HepG2 (cell line): ENCODE measurements at regions not wholly inside any gene's neighbourhood (a gene's known extent, or its start where the extent isn't known, plus 50 kb on each side); places are given as distances from the start of the nearest gene placed in this dataset.

Experiments
- ATAC-seq: fragments of 200-7000 bp; cut with Tn5 transposase; 3 replicates; pipeline ENCODE4 v1.9.1; 2020; ENCODE audit warnings: mild to moderate bottlenecking, moderate library complexity
- BruUV-seq: library from RNA; stranded (reverse); fragments of 400-500 nt; replicated peaks from 2 replicates; lab custom pipeline; 2021; lab: Mats Ljungman, UMichigan
- CTCF ChIA-PET: fragments of 300-600 bp; formaldehyde crosslinking; extraction: SDS; loops from one replicate; lab custom pipeline; 2021; ENCODE audit warnings: low total read pairs, inconsistent platforms, low intra/inter-chr PET ratio; lab: Yijun Ruan, JAX
- POLR2A ChIA-PET: fragments of 350-600 bp; sonication (Branson Sonifier 250); formaldehyde crosslinking; loops from one replicate; lab custom pipeline; 2020; ENCODE audit warnings: antibody characterized with exemption, inconsistent platforms; lab: Yijun Ruan, JAX
- DNase-seq: peaks from one replicate; pipeline ENCODE4 v3.0.0-alpha.2; 2015; ENCODE audit warnings: low spot score
- FAIRE-seq: peaks from 3 replicates; lab custom pipeline; 2011; peaks lifted over from hg19 to GRCh38; lab: Jason Lieb, UNC
- H2AFZ ChIP-seq: one replicate; pipeline ENCODE4 v1.6.1; 2011; ENCODE audit warnings: low read length, inconsistent platforms
- H3K27ac ChIP-seq: fragments of 300-600 bp; 3 replicates; pipeline ENCODE4 v1.8.0; 2011; ENCODE audit warnings: mixed run types, mild to moderate bottlenecking, mixed read lengths, low read length, inconsistent platforms; ENCODE audit not compliant: insufficient read depth; ENCODE audit errors: extremely low read length
- H3K27me3 ChIP-seq, 2 experiments: fragments of 200-600 bp in 1 of 2; 2 replicates in 1 of 2; 3 replicates in 1 of 2; pipeline versions ENCODE4 v1.6.0 to v1.8.0; 2011; ENCODE audit warnings: low read length in 2 of 2, mild to moderate bottlenecking in 2 of 2, moderate library complexity in 2 of 2, inconsistent platforms in 1 of 2; ENCODE audit not compliant: insufficient read depth in 2 of 2, control insufficient read depth in 1 of 2
- H3K36me3 ChIP-seq, 2 experiments: fragments of 200-600 bp in 1 of 2; replicated peaks in 1 of 2; 2 replicates in 1 of 2; 3 replicates in 1 of 2; pipeline versions ENCODE4 v1.5.1 to v1.8.0; 2011; ENCODE audit warnings: low read length in 2 of 2, inconsistent platforms in 1 of 2; ENCODE audit not compliant: insufficient read depth in 2 of 2, control insufficient read depth in 1 of 2
- H3K4me1 ChIP-seq: 2 replicates; pipeline ENCODE4 v1.5.1; 2012; ENCODE audit warnings: low read length, inconsistent platforms; ENCODE audit not compliant: insufficient read depth
- H3K4me2 ChIP-seq: 2 replicates; pipeline ENCODE4 v1.6.0; 2011; ENCODE audit warnings: low read depth, low read length, inconsistent platforms
- H3K4me3 ChIP-seq, 3 experiments: fragments of 200-600 bp in 1 of 3; sonication (generic), shearing (Covaris generic) in 1 of 3; replicated peaks in 1 of 3; 2 replicates each; pipeline ENCODE4 v1.5.1; 2011 to 2016; ENCODE audit warnings: low read length in 3 of 3, inconsistent platforms in 2 of 3, low read depth in 2 of 3, mild to moderate bottlenecking in 2 of 3, control low read depth in 1 of 3, mixed read lengths in 1 of 3; ENCODE audit not compliant: insufficient read depth in 1 of 3
- H3K79me2 ChIP-seq: one replicate; pipeline ENCODE4 v1.6.1; 2011; ENCODE audit warnings: low read length, inconsistent platforms; ENCODE audit not compliant: insufficient read depth
- H3K9ac ChIP-seq: 2 replicates; pipeline ENCODE4 v1.6.0; 2011; ENCODE audit warnings: mild to moderate bottlenecking, low read depth, low read length, inconsistent platforms; ENCODE audit not compliant: insufficient read depth
- H3K9me3 ChIP-seq: 2 replicates; pipeline ENCODE4 v1.5.1; 2012; ENCODE audit warnings: mild to moderate bottlenecking, low read length
- H4K20me1 ChIP-seq: 2 replicates; pipeline ENCODE4 v1.6.0; 2011; ENCODE audit warnings: inconsistent platforms, mild to moderate bottlenecking, low read length, moderate library complexity; ENCODE audit not compliant: insufficient read depth
- HMG20B ChIP-seq: conservative IDR thresholded peaks from 2 replicates; pipeline ENCODE4 v1.6.1; 2016; ENCODE audit warnings: missing genetic modification reagents, missing compliant biosample characterization
- KMT2A ChIP-seq: sonication (generic); formaldehyde crosslinking; IDR thresholded peaks from 2 replicates; pipeline ENCODE4 v1.4.0; 2020; ENCODE audit warnings: missing genetic modification reagents
- MEF2D ChIP-seq: sonication (generic); formaldehyde crosslinking; IDR thresholded peaks from 2 replicates; pipeline ENCODE4 v1.5.1; 2020; ENCODE audit warnings: mild to moderate bottlenecking, missing genetic modification reagents
- RBM39 ChIP-seq: fragments of 200-400 bp; formaldehyde crosslinking; IDR thresholded peaks from one replicate; pipeline ENCODE4 v1.6.1; 2018; ENCODE audit warnings: antibody characterized with exemption, mild to moderate bottlenecking, low read depth, low read length; ENCODE audit not compliant: poor library complexity, severe bottlenecking
- SAFB2 ChIP-seq: sonication (generic); formaldehyde crosslinking; IDR thresholded peaks from 2 replicates; pipeline ENCODE4 v1.5.1; 2020; ENCODE audit warnings: missing genetic modification reagents, low read depth, mild to moderate bottlenecking, borderline replicate concordance
- YEATS2 ChIP-seq: sonication (generic); formaldehyde crosslinking; IDR thresholded peaks from 2 replicates; pipeline ENCODE4 v1.4.0; 2020; ENCODE audit warnings: missing genetic modification reagents, borderline replicate concordance
- ZBTB8A ChIP-seq: sonication (generic); formaldehyde crosslinking; IDR thresholded peaks from 2 replicates; pipeline ENCODE4 v1.4.0; 2020; ENCODE audit warnings: mild to moderate bottlenecking, low read depth, missing genetic modification reagents, borderline replicate concordance
- ZFYVE20 ChIP-seq: sonication (generic); formaldehyde crosslinking; IDR thresholded peaks from 2 replicates; pipeline ENCODE4 v1.8.0; 2023; ENCODE audit warnings: low read depth, mild to moderate bottlenecking, moderate library complexity, missing genetic modification reagents, borderline replicate concordance
- ZNF317 ChIP-seq: sonication (generic); formaldehyde crosslinking; IDR thresholded peaks from 2 replicates; pipeline ENCODE4 v1.5.0; 2020; ENCODE audit warnings: mild to moderate bottlenecking, missing genetic modification reagents
- ZNF333 ChIP-seq: sonication (generic); formaldehyde crosslinking; IDR thresholded peaks from 2 replicates; pipeline ENCODE4 v1.4.0; 2020; ENCODE audit warnings: mild to moderate bottlenecking, missing genetic modification reagents, borderline replicate concordance
- ZNF530 ChIP-seq: sonication (generic); formaldehyde crosslinking; IDR thresholded peaks from 2 replicates; pipeline ENCODE4 v1.5.0; 2020; ENCODE audit warnings: low read depth, mild to moderate bottlenecking, missing genetic modification reagents
- ZNF891 ChIP-seq: sonication (generic); formaldehyde crosslinking; IDR thresholded peaks from 2 replicates; pipeline ENCODE4 v1.5.0; 2020; ENCODE audit warnings: mild to moderate bottlenecking, missing genetic modification reagents
- whole genome bisulfite sequencing: methylation state at CpG from one replicate; pipeline ENCODE4 v1.1.6; 2017; ENCODE audit warnings: low lambda C conversion rate; 5-methylcytosine and 5-hydroxymethylcytosine counted together
- in situ Hi-C: cut with HindIII; loops from 2 replicates; pipeline ENCODE4 v1.10.0; 2017; ENCODE audit warnings: low pct_unique_long_range_greater_than_20kb; ENCODE audit not compliant: extremely low pct_ligation_motif_present
- intact Hi-C: fragments of 100-400 bp; cut with micrococcal nuclease; formaldehyde crosslinking; loops from one replicate; pipeline ENCODE4 v1.10.0; 2022; ENCODE audit not compliant: unreplicated experiment
- TF ChIP-seq, protein P1 (sequence below): sonication (generic); formaldehyde crosslinking; IDR thresholded peaks from 2 replicates; pipeline ENCODE4 v1.4.0; 2020; ENCODE audit warnings: missing genetic modification reagents; ENCODE audit errors: not compliant biosample characterization
- TF ChIP-seq, protein P2 (sequence below): sonication (generic); formaldehyde crosslinking; IDR thresholded peaks from 2 replicates; pipeline ENCODE4 v1.5.1; 2020; ENCODE audit warnings: missing genetic modification reagents, mild to moderate bottlenecking, borderline replicate concordance
- TF ChIP-seq, protein P3 (sequence below): IDR thresholded peaks from 2 replicates; pipeline ENCODE4 v1.6.1; 2016; ENCODE audit warnings: low read depth, missing genetic modification reagents, missing compliant biosample characterization

DNA sequence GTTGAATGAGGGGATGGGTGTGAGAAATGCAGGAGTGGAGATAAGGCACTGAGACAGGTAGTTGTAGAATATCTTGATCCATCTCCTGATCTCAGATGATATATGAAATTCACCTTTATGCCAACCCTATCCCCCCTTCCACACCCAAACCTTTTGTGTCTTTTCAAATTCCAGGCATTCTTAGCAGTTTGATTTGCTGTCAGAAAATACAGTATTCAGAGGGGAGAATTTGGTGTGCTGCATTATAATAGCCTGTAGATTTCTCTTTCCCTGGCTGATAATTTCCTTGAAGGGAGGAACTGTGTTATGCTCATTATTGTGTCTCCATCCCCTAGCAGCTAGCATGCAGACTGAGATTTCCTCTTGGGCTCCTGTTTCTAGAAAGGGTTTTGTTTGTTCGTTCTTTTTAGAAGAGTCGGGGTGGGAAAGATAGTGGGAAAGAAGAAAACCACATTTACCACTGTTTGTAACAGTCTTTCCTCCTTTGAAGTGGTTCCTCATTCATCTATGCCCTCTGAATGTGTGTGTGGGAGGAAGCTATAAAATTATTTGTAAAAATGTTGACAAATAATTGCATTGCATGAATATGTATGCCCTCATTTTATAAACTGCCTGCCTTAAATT is 373.4 kb downstream of the DIPK2A start:
- TF ChIP-seq ZFYVE20 (CRISPR knock-in tag) (no peak), HMG20B (no peak), MEF2D (CRISPR knock-in tag) (no peak), RBM39 (no peak), YEATS2 (CRISPR knock-in tag) (no peak), KMT2A (no peak), ZBTB8A (CRISPR knock-in tag) (no peak), SAFB2 (CRISPR knock-in tag) (no peak), ZNF317 (CRISPR knock-in tag) (no peak), ZNF333 (no peak), ZNF530 (CRISPR knock-in tag) (no peak), ZNF891 (CRISPR knock-in tag) (no peak)
- TF ChIP-seq, protein P1, sequence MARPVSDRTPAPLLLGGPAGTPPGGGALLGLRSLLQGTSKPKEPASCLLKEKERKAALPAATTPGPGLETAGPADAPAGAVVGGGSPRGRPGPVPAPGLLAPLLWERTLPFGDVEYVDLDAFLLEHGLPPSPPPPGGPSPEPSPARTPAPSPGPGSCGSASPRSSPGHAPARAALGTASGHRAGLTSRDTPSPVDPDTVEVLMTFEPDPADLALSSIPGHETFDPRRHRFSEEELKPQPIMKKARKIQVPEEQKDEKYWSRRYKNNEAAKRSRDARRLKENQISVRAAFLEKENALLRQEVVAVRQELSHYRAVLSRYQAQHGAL: no peak
- TF ChIP-seq, protein P2, sequence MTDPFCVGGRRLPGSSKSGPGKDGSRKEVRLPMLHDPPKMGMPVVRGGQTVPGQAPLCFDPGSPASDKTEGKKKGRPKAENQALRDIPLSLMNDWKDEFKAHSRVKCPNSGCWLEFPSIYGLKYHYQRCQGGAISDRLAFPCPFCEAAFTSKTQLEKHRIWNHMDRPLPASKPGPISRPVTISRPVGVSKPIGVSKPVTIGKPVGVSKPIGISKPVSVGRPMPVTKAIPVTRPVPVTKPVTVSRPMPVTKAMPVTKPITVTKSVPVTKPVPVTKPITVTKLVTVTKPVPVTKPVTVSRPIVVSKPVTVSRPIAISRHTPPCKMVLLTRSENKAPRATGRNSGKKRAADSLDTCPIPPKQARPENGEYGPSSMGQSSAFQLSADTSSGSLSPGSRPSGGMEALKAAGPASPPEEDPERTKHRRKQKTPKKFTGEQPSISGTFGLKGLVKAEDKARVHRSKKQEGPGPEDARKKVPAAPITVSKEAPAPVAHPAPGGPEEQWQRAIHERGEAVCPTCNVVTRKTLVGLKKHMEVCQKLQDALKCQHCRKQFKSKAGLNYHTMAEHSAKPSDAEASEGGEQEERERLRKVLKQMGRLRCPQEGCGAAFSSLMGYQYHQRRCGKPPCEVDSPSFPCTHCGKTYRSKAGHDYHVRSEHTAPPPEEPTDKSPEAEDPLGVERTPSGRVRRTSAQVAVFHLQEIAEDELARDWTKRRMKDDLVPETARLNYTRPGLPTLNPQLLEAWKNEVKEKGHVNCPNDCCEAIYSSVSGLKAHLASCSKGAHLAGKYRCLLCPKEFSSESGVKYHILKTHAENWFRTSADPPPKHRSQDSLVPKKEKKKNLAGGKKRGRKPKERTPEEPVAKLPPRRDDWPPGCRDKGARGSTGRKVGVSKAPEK (CRISPR knock-in tag): no peak
- TF ChIP-seq, protein P3, sequence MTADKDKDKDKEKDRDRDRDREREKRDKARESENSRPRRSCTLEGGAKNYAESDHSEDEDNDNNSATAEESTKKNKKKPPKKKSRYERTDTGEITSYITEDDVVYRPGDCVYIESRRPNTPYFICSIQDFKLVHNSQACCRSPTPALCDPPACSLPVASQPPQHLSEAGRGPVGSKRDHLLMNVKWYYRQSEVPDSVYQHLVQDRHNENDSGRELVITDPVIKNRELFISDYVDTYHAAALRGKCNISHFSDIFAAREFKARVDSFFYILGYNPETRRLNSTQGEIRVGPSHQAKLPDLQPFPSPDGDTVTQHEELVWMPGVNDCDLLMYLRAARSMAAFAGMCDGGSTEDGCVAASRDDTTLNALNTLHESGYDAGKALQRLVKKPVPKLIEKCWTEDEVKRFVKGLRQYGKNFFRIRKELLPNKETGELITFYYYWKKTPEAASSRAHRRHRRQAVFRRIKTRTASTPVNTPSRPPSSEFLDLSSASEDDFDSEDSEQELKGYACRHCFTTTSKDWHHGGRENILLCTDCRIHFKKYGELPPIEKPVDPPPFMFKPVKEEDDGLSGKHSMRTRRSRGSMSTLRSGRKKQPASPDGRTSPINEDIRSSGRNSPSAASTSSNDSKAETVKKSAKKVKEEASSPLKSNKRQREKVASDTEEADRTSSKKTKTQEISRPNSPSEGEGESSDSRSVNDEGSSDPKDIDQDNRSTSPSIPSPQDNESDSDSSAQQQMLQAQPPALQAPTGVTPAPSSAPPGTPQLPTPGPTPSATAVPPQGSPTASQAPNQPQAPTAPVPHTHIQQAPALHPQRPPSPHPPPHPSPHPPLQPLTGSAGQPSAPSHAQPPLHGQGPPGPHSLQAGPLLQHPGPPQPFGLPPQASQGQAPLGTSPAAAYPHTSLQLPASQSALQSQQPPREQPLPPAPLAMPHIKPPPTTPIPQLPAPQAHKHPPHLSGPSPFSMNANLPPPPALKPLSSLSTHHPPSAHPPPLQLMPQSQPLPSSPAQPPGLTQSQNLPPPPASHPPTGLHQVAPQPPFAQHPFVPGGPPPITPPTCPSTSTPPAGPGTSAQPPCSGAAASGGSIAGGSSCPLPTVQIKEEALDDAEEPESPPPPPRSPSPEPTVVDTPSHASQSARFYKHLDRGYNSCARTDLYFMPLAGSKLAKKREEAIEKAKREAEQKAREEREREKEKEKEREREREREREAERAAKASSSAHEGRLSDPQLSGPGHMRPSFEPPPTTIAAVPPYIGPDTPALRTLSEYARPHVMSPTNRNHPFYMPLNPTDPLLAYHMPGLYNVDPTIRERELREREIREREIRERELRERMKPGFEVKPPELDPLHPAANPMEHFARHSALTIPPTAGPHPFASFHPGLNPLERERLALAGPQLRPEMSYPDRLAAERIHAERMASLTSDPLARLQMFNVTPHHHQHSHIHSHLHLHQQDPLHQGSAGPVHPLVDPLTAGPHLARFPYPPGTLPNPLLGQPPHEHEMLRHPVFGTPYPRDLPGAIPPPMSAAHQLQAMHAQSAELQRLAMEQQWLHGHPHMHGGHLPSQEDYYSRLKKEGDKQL: no peak
- H2AFZ ChIP-seq: no peak overlapping the region
- CTCF ChIA-PET: no interaction called here
- intact Hi-C loops: no loop called here
- ATAC-seq: no peak
- no peak overlapping the region for H3K4me2 ChIP-seq
- H3K79me2 ChIP-seq: no peaks in the 10 kb centered on the region
- H3K9ac ChIP-seq: no peak overlapping the region
- H4K20me1 ChIP-seq: no peaks in the 10 kb centered on the region
- H3K27ac ChIP-seq: no peak overlapping the region
- POLR2A ChIA-PET: no interaction called here
- no peak for DNase-seq
- no peak overlapping the region for H3K4me3 ChIP-seq
- H3K9me3 ChIP-seq: no peaks in the 10 kb centered on the region
- BruUV-seq: no TSS peak
- no peak for FAIRE-seq
- H3K4me1 ChIP-seq: no peaks in the 10 kb centered on the region
- no peaks in the 10 kb centered on the region for H3K27me3 ChIP-seq
- in situ Hi-C loops: no loop called here
- WGBS: 0% methylated on average over 2 of the region's 2 CpGs
- H3K36me3 ChIP-seq: no peaks in the 10 kb centered on the region
